GM21390 (cell line): ENCODE measurements at regions not wholly inside any gene's neighbourhood (a gene's known extent, or its start where the extent isn't known, plus 50 kb on each side); places are given as distances from the start of the nearest gene placed in this dataset.
"Not testable (repeated sequence)": the region's sequence is repeated elsewhere in the genome, so short reads cannot be mapped to it uniquely, and the experiment has no call there.

ENCODE experiments used
- ATAC-seq: cut with Tn5 transposase; IDR thresholded peaks from one replicate; pipeline ENCODE4 v1.9.1; 2021; ENCODE audit not compliant: unreplicated experiment

DNA sequence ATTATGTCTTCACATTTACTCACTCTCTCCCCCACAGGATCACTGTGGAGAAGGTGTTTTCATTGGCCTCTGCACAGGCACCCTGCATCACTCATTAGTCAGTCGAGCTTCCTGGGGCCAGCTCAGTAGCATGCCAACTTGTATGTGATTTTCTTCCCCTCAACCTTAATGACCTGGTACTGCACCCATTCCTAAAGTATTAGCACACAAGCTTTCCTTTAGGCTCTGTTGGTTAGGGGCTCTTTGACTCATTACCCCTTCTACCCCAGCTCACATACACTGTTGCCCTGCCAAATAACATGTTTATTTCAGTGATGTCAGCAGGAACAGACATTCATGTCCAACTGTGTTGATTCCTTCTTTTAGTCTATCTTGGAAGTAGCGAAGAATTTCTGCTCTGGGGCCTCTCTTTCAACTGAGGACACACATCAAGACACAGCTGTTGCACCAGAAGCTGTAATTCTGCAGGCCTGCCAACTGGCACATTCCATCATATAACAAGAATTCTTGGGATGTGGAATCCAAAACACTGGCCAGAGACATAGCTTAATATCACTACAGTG lies 603.5 kb upstream of the ADAMTS5 start:
- ATAC-seq = no peak

DNA sequence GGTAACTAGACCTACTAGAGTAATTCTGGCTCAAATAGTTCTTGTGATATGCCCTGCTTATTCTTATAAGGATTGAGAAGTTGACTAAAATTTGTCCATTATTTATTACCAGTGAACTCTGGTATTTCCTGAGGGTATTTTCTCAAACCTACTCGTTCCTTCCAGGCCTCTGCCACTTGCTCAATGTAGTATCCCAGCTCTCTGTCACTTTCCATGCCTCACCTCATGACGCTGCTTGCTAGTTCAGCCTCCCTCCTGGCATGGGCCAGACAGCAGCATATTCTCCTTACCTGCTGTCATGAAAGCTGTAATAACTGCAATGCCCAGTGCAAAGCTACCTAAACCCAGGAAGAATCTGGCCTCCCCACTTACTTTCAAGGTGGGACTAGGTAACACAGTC lies 602.9 kb upstream of the ADAMTS5 start:
- no peak for ATAC-seq

DNA sequence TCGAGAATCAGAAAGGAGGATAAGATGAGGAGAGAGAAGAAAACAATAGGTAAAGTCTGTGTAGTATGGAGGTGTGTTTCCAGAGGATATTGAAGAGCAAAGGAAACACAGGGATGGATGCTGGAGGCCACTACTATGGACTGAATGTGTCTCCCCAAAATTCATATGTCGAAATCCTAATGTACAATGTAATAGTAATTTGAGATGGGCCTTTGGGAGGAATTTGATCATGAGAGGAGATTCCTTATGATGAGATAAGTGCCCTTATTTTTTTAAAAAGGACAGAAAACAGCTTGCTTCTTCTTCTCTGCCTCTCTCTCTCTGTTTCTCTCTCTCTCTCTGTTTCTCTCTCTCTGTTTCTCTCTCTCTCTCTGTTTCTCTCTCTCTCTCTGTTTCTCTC lies 602.2 kb upstream of the ADAMTS5 start:
- ATAC-seq = no peak

DNA sequence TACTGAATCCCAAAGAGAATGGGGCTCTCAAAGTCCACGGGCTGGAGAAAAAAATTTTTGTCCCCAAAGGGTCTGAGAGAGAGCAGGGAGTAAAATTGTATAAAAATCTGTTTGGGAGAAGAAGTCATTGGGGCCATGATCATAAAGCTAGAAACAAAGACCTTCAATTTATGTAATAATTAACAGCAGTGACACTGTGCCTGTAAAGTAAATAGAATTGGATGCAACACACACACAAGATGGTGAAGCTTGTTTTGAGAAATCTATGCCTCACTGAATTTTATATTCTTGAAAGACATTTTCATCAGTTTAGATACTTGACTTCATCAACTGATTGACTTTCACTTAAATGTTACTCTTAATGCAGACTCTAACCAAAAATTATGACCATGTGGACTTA lies 600.5 kb upstream of the ADAMTS5 start:
- no peak for ATAC-seq

DNA sequence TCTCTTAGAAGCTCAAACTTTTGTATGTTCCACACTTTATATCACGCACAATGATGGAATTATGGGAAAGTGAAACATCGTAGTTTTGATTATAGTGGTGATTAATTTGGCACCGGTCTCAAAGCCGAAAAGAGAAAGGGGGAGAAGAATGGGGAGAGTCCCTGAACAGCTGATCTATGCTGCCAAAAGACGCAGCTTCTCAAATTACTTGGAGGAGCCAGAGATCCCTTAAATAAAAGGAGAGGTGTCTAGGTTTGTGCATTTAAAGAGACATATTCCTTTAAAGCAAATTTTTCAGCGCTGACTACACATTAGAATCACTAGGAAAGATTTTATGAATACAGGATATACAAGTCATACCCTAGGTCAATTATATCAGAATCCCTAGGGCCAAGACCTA lies 599.6 kb upstream of the ADAMTS5 start:
- ATAC-seq = no peak

DNA sequence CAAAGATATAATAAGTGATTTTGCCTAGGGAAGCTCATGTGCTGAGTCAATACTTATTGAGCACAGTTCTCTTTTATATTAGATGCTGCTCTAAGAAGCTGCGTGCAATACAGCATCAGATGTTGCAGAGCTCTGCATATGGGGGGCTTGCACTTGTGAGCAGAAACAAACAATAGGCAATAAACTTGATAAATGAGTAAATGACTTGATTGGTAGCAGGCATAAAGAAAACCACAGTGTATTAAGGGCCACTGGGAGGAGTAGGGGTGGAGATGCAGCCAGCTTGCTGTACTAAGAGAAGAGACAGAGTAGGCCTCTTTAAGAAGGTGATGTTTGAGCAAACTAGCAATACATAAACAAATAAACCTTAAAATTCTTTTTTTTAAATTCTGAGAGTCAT lies 598.5 kb upstream of the ADAMTS5 start:
- no peak for ATAC-seq

DNA sequence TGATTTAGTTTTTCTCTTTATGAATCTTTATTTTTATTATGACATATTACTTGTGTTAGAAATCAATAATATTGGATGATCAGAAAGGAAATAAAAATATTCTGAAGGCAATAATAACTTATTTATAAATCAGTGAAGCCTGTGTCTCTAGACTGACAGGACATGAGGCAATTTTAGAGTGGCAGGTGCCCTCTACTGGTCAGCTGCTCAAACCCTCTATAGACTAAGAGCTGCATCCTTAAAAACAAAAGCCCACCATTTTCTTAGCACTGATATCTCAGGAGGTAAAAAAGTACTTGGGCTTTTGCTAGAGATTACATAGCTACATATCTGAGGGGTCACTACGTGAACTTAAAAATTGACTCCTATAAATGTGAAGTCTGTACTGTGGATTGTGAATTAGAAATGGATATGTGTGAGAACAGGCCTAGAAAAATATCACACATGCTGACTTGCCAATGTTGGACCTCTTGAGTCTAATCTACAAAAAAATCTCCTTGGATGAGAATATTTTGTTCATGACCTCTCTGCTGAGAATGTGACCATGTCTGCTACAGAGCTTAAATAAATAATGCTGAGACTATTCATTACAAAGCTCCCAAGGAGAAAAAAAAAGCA lies 597.9 kb upstream of the ADAMTS5 start:
- ATAC-seq = no peak

DNA sequence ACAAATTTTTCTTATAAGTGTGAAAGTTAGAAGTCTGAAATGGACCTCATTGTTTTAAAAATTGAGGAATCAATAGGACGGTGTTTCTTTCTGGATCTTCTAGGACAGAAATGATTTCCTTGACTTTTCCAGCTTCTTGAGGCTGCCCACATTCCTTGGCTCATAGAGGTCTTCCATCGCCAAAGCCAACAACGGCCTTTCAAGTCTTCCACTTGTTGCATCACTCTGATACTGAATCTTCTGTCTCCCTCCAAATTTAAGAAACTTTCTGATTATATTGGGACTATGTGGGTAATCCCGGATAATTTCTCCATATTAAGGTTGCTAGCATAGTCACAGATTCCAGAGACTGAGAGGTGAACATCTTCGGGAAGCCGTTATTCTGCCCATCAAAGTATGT lies 595.4 kb upstream of the ADAMTS5 start:
- ATAC-seq = no peak

DNA sequence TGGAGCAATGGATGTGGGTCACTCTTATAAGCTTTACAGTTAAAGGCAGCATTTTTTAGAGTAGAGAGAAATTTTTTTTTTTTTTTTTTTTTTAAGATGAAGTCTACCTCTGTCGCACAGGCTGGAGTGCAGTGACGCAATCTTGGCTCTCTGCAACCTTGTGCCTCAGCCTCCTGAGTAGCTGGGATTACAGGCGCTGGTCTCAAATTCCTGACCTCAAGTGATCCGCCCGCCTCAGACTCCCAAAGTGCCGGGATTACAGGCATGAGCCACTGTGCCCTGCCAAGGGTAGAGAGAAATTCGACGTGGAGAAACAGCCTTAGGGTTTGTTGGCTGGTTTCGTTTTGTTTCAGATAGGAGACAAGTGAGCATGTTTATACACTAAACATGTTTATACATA lies 594.2 kb upstream of the ADAMTS5 start:
- ATAC-seq = no peak

DNA sequence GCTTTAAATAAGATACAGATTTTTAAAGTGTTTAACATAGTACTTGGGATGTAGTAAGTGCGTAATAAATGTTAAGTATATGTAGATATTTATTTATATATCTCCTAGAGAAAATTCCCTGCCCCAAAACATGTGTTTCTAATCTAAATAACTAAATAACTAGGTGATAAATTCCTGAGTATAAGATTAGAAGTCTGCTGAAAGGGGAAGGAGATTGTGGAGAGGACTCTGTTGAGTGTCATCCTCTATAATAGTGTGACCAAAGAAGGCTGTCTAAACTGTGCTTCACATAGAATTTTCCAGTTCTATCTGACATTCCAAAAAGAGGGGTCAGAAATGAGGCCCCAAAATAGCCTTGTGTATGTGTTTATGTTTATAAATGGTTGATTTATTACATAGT lies 590.5 kb upstream of the ADAMTS5 start:
- ATAC-seq = no peak

DNA sequence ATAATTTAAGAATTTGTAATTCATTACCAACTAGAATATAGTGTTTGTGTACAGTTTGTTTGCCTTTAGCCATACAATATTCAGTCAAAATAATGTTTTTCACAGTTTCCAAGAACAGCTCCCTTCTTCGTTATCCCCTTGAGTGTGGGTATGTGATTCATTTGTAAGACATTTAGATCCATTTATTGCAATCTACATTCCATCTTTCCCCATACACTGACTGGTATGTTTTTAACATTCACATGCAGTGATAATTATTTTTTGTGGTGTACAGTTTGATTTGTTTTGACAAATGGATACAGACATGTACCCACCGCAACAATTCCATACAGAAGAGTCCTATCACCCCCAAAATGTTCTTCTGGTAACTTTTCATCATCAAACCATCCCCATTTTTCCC lies 589.1 kb upstream of the ADAMTS5 start:
- no peak for ATAC-seq

DNA sequence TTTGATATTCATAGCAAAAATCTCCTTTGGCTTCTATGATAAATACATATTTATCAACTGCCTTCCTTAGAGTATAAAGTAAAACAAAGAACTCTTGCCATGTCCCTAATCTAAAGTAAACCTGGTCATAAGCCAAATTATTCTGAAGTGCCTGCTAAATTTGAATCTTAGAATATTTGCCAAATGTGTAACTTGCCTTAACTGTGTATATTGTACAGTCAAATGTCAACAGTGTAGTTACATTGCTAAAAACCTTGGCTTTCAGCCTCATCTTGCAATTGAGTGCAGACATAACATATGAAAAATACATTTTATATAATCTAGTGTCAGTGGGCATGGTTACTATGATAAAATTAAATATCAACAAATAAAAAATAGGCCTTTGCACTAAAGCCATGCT lies 583.4 kb upstream of the ADAMTS5 start:
- ATAC-seq = no peak

DNA sequence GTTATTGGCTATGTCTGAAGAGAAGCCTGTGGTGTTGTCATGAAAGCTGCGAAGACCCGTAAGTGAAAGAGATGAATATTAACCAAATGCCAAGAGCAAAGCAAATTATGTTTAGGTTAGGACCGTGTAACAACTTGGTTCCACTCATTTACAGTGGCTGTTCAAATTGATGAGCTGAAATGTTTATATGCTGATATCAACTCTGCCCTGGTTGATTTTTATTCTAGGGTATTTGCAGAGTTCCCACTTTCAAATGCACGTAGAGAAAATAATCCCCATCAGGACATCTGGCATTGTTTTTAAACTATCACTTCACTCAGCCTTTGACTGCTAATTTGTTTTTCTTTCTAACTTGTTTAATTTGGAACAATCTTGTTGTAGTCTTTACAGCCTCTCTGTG lies 581.6 kb upstream of the ADAMTS5 start:
- ATAC-seq = no peak

DNA sequence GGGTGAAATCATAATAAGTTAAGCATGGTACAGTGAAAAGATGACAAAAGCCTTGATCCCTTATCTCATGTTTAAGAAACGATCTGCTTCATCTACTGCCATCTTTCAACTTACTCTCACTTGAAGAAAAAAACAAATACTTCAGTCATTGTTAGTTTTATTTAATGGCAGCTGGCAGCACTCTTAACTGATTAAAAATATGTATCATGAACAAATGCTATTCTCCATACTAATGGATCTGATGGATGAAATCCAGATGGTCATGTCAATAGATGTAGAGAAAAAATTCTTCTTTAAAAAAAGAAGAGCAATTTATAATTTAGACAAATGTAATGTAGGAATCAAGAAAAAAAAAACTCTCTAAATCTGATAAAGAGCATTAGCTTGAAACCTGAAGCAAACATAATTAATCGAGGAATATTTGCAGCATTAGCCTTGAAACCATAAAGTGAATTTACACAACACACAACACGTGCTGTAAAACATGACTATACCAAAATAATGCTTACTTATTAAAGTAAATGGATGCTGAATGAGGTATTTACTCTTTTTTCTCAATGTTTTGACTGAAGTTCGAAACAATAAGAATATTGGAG lies 579.0 kb upstream of the ADAMTS5 start:
- no peak for ATAC-seq

DNA sequence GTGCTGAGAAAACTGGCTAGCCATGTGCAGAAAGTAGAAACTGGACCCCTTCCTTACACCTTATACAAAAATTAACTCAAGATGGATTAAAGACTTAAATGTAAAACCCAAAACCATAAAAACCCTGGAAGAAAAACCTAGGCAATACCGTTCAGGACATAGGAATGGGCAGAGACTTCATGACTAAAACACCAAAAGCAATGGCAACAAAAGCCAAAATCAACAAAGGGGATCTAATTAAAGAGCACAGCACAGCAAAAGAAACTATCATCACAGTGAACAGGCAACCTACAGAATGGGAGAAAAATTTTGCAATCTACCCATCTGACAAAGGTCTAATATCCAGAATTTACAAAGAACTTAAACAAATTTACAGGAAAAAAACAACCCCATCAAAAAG lies 575.2 kb upstream of the ADAMTS5 start:
- ATAC-seq = not testable (repeated sequence)

DNA sequence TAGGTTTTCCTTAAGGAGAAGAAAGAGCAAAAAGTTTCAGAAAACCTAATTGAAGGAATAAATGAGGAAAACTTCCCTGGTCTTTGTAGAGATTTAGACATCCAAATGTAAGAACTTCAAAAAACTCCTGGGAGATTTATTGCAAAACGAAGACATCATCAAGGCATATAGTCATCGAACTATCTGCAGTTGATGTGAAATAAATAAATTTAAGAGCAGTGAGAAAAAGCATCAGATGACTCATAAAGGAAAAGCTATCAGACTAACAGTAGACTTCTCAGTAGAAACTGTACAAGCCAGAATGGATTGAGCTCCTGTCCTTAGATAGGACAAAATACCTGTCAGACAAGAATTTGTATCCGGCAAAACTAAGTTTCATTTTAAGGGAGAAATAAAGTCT lies 569.4 kb upstream of the ADAMTS5 start:
- no peak for ATAC-seq

DNA sequence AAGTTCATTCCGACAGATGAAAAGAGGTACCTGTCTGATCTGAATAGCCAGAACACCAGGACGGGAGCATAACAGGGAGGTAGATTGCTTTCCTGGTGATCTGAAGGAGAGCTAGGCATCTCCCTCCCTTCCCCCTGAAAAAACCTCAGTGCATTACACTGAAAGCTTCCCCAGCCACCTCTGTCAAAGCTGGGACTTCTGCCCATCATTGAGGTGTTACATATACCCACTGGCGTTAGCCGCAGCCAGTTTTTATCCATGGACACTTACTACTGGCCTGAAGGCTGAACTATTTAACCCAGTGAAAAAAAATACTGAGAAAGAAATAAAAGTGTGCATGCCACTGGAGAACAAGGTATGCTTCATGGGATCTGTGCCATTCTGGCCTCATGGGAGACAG lies 568.3 kb upstream of the ADAMTS5 start:
- no peak for ATAC-seq

DNA sequence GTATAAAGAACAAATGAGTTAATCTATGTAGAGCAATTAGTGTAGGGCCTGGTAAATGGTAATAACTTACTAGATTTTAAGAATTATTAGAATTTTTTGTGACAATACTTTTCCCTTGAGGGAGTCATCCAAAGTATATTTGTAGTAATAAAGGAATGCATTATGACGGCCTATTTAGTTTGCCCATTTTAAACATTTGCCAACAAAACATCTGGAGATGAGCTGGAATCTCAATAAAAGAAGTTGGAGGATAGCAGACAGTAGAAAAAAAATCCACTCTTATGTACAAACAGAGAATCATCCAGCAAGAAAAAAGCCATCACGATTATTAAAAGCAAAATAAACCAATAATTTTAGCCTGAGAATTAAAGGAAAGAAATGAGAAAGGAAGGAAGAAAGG lies 567.3 kb upstream of the ADAMTS5 start:
- no peak for ATAC-seq

DNA sequence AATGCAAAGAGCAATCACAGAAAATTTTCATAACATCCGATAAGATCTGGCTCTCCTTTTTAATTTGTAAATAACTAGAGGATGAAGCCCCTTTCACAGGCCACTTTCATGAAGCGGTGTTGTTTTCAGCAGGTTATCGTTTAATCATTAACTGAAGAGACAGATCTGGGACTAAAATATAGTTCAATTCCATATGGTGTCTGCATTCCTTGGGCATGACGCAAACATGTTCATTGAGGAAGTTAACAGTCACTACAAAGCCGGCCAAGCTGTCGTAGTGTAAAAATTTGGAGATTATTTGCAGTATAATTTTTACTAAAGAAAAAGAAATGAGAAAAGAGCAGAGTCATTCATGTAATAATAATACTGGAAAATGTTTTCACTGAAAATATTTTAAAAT lies 565.2 kb upstream of the ADAMTS5 start:
- no peak for ATAC-seq

DNA sequence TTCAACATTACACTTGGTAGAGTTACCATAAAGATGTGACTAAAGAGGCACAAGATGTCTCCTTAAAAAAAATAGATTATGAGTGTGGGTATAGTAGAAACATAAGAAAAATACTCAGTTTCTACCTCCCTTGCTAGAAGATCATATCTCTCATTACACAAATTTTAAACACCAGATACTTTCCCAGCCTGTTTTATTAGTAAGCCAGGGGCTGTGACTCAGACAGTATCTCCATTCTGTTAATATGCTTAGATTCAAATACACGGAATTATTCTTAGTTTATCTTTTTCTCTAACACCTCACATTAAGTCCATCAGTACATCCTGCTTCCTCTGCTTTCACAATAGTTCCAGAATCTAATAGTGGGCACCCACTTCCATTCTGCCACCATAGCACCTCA lies 561.8 kb upstream of the ADAMTS5 start:
- no peak for ATAC-seq

DNA sequence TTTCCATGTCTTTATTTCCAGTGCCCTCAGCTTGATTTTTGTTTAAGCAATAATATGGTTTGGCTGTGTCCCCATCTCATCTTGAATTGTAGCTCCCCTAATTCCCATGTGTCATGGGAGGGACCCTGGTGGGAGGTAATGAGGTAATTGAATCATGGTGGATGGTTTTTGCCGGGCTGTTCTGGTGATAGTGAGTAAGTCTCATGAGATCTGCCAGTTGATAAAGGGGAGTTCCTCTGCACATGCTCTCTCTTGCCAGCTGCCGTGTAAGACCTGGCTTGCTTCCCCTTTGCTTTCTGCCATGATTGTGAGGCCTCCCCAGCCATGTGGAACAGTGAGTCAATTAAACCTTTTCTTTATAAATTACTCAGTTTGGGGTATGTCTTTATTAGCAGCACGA lies 559.6 kb upstream of the ADAMTS5 start:
- no peak for ATAC-seq

DNA sequence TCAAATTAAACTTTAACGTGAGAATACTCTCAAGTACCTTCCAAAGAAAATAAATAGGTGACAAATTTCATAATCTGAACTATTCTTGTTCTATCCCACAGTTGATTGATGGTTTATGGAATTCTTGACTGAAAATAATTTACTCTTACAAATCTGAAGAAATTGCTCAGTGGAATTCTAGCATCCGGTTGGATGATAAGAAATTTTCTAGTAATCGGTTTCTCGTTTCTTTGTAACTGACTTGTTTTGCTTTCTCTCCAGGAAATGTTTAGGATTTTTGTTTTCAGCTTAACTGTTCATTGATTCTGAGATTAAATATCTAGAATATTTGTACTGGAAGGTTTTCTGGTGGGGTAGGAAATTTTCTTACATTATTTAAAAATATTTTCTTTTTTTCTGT lies 558.9 kb upstream of the ADAMTS5 start:
- ATAC-seq = no peak

DNA sequence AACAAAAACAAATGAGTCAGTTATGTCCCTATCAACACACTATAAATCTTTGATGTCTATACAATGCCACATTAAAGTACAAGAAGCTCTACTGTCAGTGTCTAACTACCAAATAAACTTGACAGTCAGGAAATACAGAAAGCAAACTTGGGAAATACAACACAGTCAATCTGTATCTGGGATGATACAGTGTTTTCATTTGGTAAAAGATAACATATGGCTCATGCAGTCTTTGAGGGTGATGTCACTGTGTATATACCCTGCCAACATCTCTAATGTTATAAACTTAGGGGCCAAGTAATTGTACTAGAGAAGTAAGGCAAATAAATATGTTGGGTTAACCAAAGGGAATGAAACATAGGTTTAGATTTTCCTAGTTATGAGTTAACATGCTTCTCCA lies 552.5 kb upstream of the ADAMTS5 start:
- no peak for ATAC-seq
